Astrocyte (in vitro differentiated cells and primary cell): ENCODE measurements at regions not wholly inside any gene's neighbourhood (a gene's known extent, or its start where the extent isn't known, plus 50 kb on each side); places are given as distances from the start of the nearest gene placed in this dataset.

ENCODE experiments used
- EZH2 ChIP-seq: IDR thresholded peaks from 2 replicates; pipeline ENCODE4 v1.6.1; 2012; ENCODE audit warnings: mild to moderate bottlenecking, low read length, inconsistent platforms; ENCODE audit not compliant: insufficient read depth
- TF ChIP-seq, protein P1 (sequence below): IDR thresholded peaks from 2 replicates; pipeline ENCODE4 v1.5.1; 2011; ENCODE audit warnings: low read depth, mild to moderate bottlenecking, inconsistent platforms, low read length, moderate library complexity; ENCODE audit not compliant: insufficient read depth

DNA sequence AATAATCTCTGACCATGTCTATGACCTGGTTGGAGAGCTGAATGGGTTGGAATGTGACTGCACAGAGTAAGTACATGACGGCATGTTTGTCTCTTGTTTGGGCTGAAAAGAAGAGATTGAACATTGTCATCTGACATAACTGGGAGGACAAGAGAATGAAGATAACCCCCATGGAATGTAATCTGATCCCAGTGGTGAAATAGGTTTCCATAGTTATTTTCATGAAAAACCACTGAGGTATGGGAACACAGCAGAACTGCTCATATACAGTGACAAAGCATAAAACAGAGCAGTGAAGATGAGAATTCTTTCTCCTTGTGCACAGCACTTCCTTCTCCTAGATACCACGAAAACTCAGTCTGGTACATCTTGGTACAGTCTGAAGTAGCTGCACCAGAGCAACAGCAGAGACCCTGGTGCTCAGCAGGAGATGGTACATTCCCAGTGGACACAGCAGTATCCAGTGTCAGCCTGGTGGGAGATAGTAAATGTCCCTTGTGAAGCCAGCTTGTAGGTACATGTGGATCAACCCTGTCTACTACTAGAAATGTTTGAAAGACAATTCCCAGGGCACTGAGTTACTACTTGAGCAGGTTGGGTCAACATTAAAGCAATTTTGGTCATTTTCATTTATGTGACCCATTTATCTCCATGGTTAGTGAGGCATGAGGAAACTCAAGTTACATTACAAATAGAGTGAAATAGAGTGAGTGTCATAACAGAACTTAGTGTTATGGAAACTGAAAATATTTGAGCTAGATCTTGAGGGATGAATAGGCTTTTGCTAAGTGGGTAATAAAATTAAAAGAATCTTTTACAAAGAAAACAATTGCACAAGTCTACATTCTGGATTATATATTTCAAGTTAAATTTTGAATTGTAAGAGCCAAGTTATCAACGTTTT, 178.3 kb downstream of the SUCNR1 start:
- TF ChIP-seq EZH2: no peak
- TF ChIP-seq, protein P1, sequence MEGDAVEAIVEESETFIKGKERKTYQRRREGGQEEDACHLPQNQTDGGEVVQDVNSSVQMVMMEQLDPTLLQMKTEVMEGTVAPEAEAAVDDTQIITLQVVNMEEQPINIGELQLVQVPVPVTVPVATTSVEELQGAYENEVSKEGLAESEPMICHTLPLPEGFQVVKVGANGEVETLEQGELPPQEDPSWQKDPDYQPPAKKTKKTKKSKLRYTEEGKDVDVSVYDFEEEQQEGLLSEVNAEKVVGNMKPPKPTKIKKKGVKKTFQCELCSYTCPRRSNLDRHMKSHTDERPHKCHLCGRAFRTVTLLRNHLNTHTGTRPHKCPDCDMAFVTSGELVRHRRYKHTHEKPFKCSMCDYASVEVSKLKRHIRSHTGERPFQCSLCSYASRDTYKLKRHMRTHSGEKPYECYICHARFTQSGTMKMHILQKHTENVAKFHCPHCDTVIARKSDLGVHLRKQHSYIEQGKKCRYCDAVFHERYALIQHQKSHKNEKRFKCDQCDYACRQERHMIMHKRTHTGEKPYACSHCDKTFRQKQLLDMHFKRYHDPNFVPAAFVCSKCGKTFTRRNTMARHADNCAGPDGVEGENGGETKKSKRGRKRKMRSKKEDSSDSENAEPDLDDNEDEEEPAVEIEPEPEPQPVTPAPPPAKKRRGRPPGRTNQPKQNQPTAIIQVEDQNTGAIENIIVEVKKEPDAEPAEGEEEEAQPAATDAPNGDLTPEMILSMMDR: no peak
